ENCODE measurements at regions not wholly inside any gene's neighbourhood (a gene's known extent, or its start where the extent isn't known, plus 50 kb on each side); places are given as distances from the start of the nearest gene placed in this dataset.

- no peaks in the 10 kb centered on the region for H3K9me2 ChIP-seq (replicated peaks; ENCODE audit: low read length)
- H3K4me2 ChIP-seq (ENCODE audit: low read length), result no peak overlapping the region
- POLR2A ChIA-PET (ENCODE audit: unreplicated experiment), result no interaction called here
- H3K27ac ChIP-seq (ENCODE audit: low read length), result no peak overlapping the region
- DNase-seq, result peak; percentile 9
- no TSS peak for BruUV-seq (replicated peaks)
- H4K20me1 ChIP-seq (ENCODE audit: low read length), result no peaks in the 10 kb centered on the region
- intact Hi-C loops (cut with micrococcal nuclease), result no loop called here
- no peak overlapping the region for H3K9ac ChIP-seq (ENCODE audit: low read length)
- no peaks in the 10 kb centered on the region for H3K9me3 ChIP-seq (ENCODE audit: low read length)
- no peaks in the 10 kb centered on the region for H3K4me1 ChIP-seq (ENCODE audit: insufficient read depth, low read length)
- no peaks in the 10 kb centered on the region for H3F3A ChIP-seq (ENCODE audit: low read length, unreplicated experiment)
- H3K27me3 ChIP-seq (ENCODE audit: low read length), result no peaks in the 10 kb centered on the region
- CTCF ChIA-PET, result no interaction called here
- no peak overlapping the region for H2AFZ ChIP-seq (ENCODE audit: low read length)
- no peaks in the 10 kb centered on the region for H3K79me2 ChIP-seq (ENCODE audit: low read length)
- no peaks in the 10 kb centered on the region for H3K36me3 ChIP-seq (ENCODE audit: low read depth, low read length)
- ATAC-seq, result no peak
- TF ChIP-seq EZH2phosphoT487 (IDR thresholded peaks at IDR 0.05; ENCODE audit: borderline replicate concordance, low read length) (no peak), EZH2 (IDR thresholded peaks at IDR 0.05; ENCODE audit: low read length, unreplicated experiment) (no peak)
- TF ChIP-seq, protein P1, sequence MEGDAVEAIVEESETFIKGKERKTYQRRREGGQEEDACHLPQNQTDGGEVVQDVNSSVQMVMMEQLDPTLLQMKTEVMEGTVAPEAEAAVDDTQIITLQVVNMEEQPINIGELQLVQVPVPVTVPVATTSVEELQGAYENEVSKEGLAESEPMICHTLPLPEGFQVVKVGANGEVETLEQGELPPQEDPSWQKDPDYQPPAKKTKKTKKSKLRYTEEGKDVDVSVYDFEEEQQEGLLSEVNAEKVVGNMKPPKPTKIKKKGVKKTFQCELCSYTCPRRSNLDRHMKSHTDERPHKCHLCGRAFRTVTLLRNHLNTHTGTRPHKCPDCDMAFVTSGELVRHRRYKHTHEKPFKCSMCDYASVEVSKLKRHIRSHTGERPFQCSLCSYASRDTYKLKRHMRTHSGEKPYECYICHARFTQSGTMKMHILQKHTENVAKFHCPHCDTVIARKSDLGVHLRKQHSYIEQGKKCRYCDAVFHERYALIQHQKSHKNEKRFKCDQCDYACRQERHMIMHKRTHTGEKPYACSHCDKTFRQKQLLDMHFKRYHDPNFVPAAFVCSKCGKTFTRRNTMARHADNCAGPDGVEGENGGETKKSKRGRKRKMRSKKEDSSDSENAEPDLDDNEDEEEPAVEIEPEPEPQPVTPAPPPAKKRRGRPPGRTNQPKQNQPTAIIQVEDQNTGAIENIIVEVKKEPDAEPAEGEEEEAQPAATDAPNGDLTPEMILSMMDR (conservative IDR thresholded peaks at IDR 0.05; ENCODE audit: low read depth, low read length), result peak; percentile 56
- no peak overlapping the region for H3K4me3 ChIP-seq (ENCODE audit: low read length)
Observed at GRCh38 chr4:13248621-13249298, 235.4 kb downstream of the RAB28 start.

DNA sequence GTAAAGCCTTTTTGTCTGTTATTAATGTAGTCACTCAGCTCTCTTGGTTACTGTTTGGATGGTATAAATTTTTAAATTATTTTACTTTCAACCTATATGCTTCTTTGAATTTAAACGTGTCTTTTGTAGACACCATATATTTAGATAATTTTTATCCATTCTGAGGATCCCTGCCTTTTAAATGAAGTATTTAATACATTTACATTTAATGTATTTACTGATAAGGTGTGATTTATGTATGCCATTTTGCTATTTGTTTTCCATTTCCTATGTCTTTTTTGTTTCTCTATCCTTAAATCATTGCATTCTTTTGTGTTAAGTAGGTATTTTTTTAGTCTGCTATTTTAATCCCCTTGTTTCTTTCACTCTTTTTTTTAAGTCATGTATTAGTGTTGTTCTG lies 238.0 kb downstream of the RAB28 start:
- Histone ChIP-seq H3K79me2 (ENCODE audit: low read length) (no peaks in the 10 kb centered on the region), H4K20me1 (ENCODE audit: low read length) (no peaks in the 10 kb centered on the region), H3K4me1 (ENCODE audit: insufficient read depth, low read length) (no peaks in the 10 kb centered on the region), H3K9me3 (ENCODE audit: low read length) (no peaks in the 10 kb centered on the region), H3K27ac (ENCODE audit: low read length) (no peak overlapping the region), H3K4me3 (ENCODE audit: low read length) (no peak overlapping the region), H3K9me2 (replicated peaks; ENCODE audit: low read length) (no peaks in the 10 kb centered on the region), H3K27me3 (ENCODE audit: low read length) (no peaks in the 10 kb centered on the region), H3F3A (ENCODE audit: low read length, unreplicated experiment) (no peaks in the 10 kb centered on the region), H3K9ac (ENCODE audit: low read length) (no peak overlapping the region), H3K4me2 (ENCODE audit: low read length) (no peak overlapping the region), H3K36me3 (ENCODE audit: low read depth, low read length) (no peaks in the 10 kb centered on the region), H2AFZ (ENCODE audit: low read length) (no peak overlapping the region)
- TF ChIP-seq, protein P1 (conservative IDR thresholded peaks at IDR 0.05; ENCODE audit: low read depth, low read length), result no peak
- TF ChIP-seq EZH2phosphoT487 (IDR thresholded peaks at IDR 0.05; ENCODE audit: borderline replicate concordance, low read length) (no peak), EZH2 (IDR thresholded peaks at IDR 0.05; ENCODE audit: low read length, unreplicated experiment) (no peak)
- BruUV-seq (replicated peaks), result no TSS peak
- ATAC-seq, result no peak
- ChIA-PET CTCF (no interaction called here), POLR2A (ENCODE audit: unreplicated experiment) (no interaction called here)
- intact Hi-C loops (cut with micrococcal nuclease), result no loop called here
- no peak for DNase-seq

DNA sequence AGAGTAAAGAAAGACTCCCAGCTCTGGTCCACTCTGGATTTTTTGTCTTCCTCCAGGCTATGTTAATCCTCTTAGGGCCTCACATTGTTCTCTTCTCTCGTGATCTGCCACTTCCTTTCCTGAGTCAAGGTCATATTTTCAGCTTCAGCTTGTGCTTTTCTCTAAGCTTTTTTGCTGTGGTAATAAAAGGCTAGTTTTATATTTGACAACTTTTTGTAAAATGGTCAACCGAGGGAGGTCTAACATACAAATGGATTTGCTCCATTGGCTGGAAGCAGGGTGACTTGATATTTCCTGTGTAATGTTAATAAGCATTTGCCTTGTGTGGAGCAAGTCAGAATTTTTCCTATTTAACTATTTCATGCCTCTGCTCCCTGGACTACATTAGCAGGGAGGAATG lies 239.7 kb downstream of the RAB28 start:
- H3K27ac ChIP-seq (ENCODE audit: low read length), result no peak overlapping the region
- H3K27me3 ChIP-seq (ENCODE audit: low read length), result no peaks in the 10 kb centered on the region
- no peaks in the 10 kb centered on the region for H3K9me3 ChIP-seq (ENCODE audit: low read length)
- no peaks in the 10 kb centered on the region for H3K9me2 ChIP-seq (replicated peaks; ENCODE audit: low read length)
- no peaks in the 10 kb centered on the region for H4K20me1 ChIP-seq (ENCODE audit: low read length)
- CTCF ChIA-PET, result no interaction called here
- no peak overlapping the region for H3K9ac ChIP-seq (ENCODE audit: low read length)
- H3K4me3 ChIP-seq (ENCODE audit: low read length), result no peak overlapping the region
- DNase-seq (no peak), ATAC-seq (no peak)
- H3K79me2 ChIP-seq (ENCODE audit: low read length), result no peaks in the 10 kb centered on the region
- no peaks in the 10 kb centered on the region for H3K36me3 ChIP-seq (ENCODE audit: low read depth, low read length)
- H3K4me1 ChIP-seq (ENCODE audit: insufficient read depth, low read length), result no peaks in the 10 kb centered on the region
- TF ChIP-seq EZH2phosphoT487 (IDR thresholded peaks at IDR 0.05; ENCODE audit: borderline replicate concordance, low read length), result no peak
- TF ChIP-seq, protein P1 (conservative IDR thresholded peaks at IDR 0.05; ENCODE audit: low read depth, low read length), result no peak
- no peak for TF ChIP-seq EZH2 (IDR thresholded peaks at IDR 0.05; ENCODE audit: low read length, unreplicated experiment)
- no peak overlapping the region for H2AFZ ChIP-seq (ENCODE audit: low read length)
- no peak overlapping the region for H3K4me2 ChIP-seq (ENCODE audit: low read length)
- POLR2A ChIA-PET (ENCODE audit: unreplicated experiment), result no interaction called here
- BruUV-seq (replicated peaks), result no TSS peak
- H3F3A ChIP-seq (ENCODE audit: low read length, unreplicated experiment), result no peaks in the 10 kb centered on the region
- intact Hi-C loops (cut with micrococcal nuclease), result no loop called here

All from PC-3 (cell line).